ENCODE measurements at regions not wholly inside any gene's neighbourhood (a gene's known extent, or its start where the extent isn't known, plus 50 kb on each side); places are given as distances from the start of the nearest gene placed in this dataset.
A peak's percentile ranks its signal among the peaks of the same experiment; 100 is the strongest.

DNA sequence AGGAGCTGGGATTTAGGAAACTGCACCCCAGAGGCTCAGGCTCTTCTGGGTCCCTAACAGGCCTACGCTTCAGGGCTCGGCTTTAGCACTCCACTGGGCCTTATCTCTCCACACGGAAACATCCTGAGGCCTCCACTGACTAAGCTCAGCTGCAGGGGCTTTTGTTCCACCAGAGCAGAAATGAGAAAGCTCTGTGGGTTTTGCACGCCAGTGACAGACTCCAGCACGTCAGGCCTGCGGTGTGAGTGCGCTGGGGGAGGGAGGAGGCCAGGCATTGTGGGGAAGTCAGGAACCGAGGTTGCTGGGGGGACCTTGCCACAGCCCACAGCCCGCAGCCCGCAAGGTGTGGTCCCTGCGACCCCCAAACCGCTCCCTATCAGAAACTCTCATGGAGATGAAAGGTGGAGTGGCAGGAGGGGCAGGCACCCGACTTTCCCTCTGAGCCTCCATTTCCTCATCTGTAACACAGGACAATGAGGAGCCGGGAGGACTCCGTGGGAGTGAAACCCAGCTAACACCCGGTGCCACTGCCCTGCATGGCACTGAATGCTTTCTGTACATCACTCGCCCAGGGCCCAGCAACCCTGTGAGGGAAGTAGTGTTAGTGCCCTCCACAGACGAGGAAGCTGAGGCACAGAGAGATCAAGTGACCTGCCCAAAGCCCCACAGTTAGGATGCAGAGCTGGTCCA, 106.5 kb downstream of the TPRA1 start:
- peak; percentile 77 for DNase-seq (ENCODE audit: low read depth)

GRCh38 chr3:127483005-127483641, 107.4 kb downstream of the TPRA1 start:
- DNase-seq (ENCODE audit: low read depth) = no peak

GRCh38 chr3:127482216-127483004, 108.1 kb downstream of the TPRA1 start:
- no peak for DNase-seq (ENCODE audit: low read depth)

DNA sequence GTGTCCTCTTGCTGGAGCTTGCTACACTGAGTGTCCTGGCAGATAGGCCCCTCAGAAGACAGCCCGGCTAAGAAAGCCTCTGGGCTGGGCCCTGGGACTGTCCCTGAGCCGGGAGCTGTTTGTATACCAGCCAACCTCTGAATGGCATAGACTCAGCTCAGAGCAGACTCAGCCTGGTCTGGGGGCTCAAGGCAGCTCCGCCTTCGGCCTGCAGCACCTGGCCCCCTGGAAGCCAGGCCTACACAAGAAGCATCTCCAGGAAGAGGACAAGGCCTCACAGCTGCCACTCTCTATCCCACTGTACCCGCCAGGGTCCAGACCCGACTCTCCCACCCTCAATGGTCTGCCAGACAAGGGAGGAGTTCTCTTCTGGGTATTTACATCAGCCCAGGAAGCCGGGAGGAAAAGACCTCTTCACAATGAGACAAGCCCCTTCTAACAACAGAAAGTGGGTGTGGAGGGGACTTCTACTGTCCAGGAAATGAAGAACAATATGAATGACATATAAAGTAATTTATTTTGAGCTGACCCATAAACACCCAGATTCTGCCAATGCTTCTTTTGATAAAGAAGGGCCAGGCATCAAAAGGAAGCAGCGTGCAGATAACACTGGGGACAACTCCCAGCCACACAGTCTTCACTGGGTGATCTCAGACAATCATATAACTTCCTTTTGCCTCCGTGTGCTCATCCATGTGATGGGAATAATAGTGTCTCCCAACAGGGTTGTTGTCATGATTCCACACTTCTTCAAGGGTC, 110.2 kb downstream of the TPRA1 start:
- DNase-seq (ENCODE audit: low read depth) = no peak

GRCh38 chr3:127479449-127479848, 111.1 kb downstream of the TPRA1 start:
- DNase-seq (ENCODE audit: low read depth) = no peak

DNA sequence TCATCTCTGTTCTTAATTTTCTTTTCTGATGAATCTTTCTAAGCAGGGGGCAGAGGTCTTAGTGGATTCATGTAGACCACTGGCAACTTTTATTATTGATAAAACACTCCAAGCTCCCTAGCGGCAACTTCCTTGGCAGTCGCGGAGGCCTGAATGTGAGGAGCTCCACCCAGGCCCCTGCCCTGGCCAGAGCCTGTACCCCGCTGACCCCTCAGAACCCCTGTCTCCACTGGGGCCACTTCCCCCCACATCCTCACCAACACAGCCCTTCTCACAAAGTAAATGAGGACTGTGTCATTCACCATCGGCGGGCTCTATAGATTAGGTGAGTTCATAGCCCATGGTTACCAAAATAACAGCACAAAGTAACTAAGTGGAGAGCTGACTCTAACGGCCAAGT, 111.6 kb downstream of the TPRA1 start:
- DNase-seq (ENCODE audit: low read depth) = no peak

- DNase-seq (ENCODE audit: low read depth) = no peak
These were observed 113.1 kb downstream of the TPRA1 start for GRCh38 chr3:127477396-127477795.

GRCh38 chr3:127476936-127477335, 113.6 kb downstream of the TPRA1 start:
- no peak for DNase-seq (ENCODE audit: low read depth)

GRCh38 chr3:127475975-127476705, 114.4 kb downstream of the TPRA1 start:
- DNase-seq (ENCODE audit: low read depth) = no peak

GRCh38 chr3:127475391-127475790, 115.1 kb downstream of the TPRA1 start:
- DNase-seq (ENCODE audit: low read depth) = no peak

GRCh38 chr3:127473244-127474024, 117.1 kb downstream of the TPRA1 start:
- no peak for DNase-seq (ENCODE audit: low read depth)

- no peak for DNase-seq (ENCODE audit: low read depth)
These were observed 118.0 kb downstream of the TPRA1 start for GRCh38 chr3:127472506-127472905.

DNA sequence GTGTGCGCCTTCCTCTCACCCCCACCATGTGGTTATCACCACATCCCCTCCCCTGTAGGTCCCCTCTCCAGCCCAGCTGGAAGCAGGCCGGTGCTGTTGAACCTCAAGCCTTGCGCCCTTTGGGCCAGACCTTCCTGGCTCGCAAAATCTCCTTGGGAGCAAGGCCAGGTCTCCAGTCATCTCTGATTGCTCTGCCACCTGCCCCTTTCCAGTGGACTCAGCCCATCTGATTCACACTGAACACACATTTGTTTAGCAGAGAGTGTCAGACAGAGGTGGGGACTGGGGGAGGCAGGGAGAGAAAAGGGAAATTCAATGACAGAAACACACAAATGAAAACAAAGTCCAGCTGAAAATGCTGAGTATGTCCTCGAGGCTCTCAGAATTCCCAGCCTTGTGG, 119.4 kb downstream of the TPRA1 start:
- DNase-seq (ENCODE audit: low read depth) = no peak

- no peak for DNase-seq (ENCODE audit: low read depth)
These were observed 120.8 kb downstream of the TPRA1 start for GRCh38 chr3:127469760-127470159.

- no peak for DNase-seq (ENCODE audit: low read depth)
These were observed 123.1 kb downstream of the TPRA1 start for GRCh38 chr3:127467391-127467790.

DNA sequence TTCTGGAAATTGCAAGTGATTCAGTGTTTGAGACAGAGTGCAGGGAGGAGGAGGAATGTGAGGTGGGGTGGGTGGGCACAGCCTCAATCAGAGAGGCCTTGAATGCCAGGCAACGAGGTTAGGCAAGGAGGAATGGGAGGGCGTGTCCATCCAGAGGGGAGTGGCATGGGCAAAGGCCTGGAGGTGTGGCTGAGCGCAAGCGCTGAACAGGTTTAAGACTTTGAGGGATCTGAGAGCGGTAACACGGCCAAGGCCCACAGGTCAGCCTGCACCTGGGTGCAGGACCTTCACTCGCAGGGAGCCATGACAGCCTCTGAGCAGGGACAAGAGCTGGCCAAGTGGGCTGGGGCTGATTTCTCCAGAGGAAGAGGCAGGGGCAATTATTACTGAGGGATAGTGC, 125.9 kb downstream of the TPRA1 start:
- DNase-seq (ENCODE audit: low read depth) = no peak

GRCh38 chr3:127462111-127462655, 128.3 kb downstream of the TPRA1 start:
- DNase-seq (ENCODE audit: low read depth) = no peak

GRCh38 chr3:127461286-127461910, 129.1 kb downstream of the TPRA1 start:
- DNase-seq (ENCODE audit: low read depth) = no peak

DNA sequence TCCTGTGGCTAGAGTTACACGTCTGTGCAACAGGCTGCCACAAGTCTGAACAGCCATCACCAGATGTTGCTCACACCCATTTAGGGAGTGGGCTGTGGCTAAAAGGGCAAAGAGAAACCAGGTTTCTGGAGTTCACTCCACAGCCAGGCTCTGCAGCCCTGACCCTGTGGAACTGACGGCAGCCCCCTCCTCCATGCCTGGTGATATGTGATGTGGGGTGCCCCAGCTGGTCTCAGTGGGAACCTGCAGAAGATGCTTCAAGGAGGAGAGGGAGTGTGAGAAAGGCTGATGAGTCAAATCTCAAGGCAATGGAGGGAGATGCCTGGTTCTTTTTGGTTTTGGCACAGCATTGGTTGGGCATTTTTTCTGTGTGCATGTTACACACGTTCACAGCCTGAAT, 130.6 kb downstream of the TPRA1 start:
- no peak for DNase-seq (ENCODE audit: low read depth)
